KMS-11 (cell line): ENCODE measurements at regions not wholly inside any gene's neighbourhood (a gene's known extent, or its start where the extent isn't known, plus 50 kb on each side); places are given as distances from the start of the nearest gene placed in this dataset.

Experiments
- H2AFZ ChIP-seq: fragments of 200-600 bp; sonication (generic); 2 replicates; pipeline ENCODE4 v1.6.1; 2016; ENCODE audit warnings: antibody characterized with exemption, mixed run types, low read depth
- H3K27ac ChIP-seq: fragments of 200-600 bp; sonication (generic); 2 replicates; pipeline ENCODE4 v1.6.1; 2016; ENCODE audit warnings: mild to moderate bottlenecking, mixed run types
- H3K27me3 ChIP-seq: fragments of 200-600 bp; sonication (generic); 2 replicates; pipeline ENCODE4 v1.6.1; 2017; ENCODE audit warnings: mild to moderate bottlenecking, low read depth, mixed run types, moderate library complexity; ENCODE audit not compliant: insufficient read depth
- H3K36me3 ChIP-seq: fragments of 200-600 bp; sonication (generic); 2 replicates; pipeline ENCODE4 v1.6.1; 2017; ENCODE audit warnings: mild to moderate bottlenecking, mixed run types; ENCODE audit not compliant: insufficient read depth
- H3K4me1 ChIP-seq: fragments of 200-600 bp; sonication (generic); 2 replicates; pipeline ENCODE4 v1.6.1; 2016; ENCODE audit warnings: mild to moderate bottlenecking, low read depth, mixed run types; ENCODE audit not compliant: poor library complexity, severe bottlenecking
- H3K4me2 ChIP-seq: fragments of 200-600 bp; sonication (generic); 2 replicates; pipeline ENCODE4 v1.7.0; 2016; ENCODE audit warnings: mild to moderate bottlenecking, mixed run types
- H3K4me3 ChIP-seq: fragments of 200-600 bp; sonication (generic); IDR thresholded peaks from 2 replicates; pipeline ENCODE4 v1.6.1; 2017; ENCODE audit warnings: low read depth, low read length, mixed read lengths; ENCODE audit not compliant: insufficient read depth
- H3K79me2 ChIP-seq: fragments of 200-600 bp; sonication (generic); 2 replicates; pipeline ENCODE4 v1.6.1; 2016; ENCODE audit warnings: low read depth, mixed run types; ENCODE audit not compliant: insufficient read depth
- H3K9ac ChIP-seq: fragments of 200-600 bp; sonication (generic); 2 replicates; pipeline ENCODE4 v1.6.1; 2016; ENCODE audit warnings: mild to moderate bottlenecking, mixed run types
- H4K20me1 ChIP-seq: fragments of 200-600 bp; sonication (generic); 2 replicates; pipeline ENCODE4 v1.6.1; 2016; ENCODE audit warnings: mild to moderate bottlenecking, mixed run types; ENCODE audit not compliant: insufficient read depth
- CTCF ChIP-seq: fragments of 200-600 bp; sonication (generic); conservative IDR thresholded peaks from 2 replicates; pipeline ENCODE4 v1.6.1; 2017; ENCODE audit warnings: low read depth, mild to moderate bottlenecking, antibody characterized with exemption, low read length, moderate library complexity, mixed read lengths

DNA sequence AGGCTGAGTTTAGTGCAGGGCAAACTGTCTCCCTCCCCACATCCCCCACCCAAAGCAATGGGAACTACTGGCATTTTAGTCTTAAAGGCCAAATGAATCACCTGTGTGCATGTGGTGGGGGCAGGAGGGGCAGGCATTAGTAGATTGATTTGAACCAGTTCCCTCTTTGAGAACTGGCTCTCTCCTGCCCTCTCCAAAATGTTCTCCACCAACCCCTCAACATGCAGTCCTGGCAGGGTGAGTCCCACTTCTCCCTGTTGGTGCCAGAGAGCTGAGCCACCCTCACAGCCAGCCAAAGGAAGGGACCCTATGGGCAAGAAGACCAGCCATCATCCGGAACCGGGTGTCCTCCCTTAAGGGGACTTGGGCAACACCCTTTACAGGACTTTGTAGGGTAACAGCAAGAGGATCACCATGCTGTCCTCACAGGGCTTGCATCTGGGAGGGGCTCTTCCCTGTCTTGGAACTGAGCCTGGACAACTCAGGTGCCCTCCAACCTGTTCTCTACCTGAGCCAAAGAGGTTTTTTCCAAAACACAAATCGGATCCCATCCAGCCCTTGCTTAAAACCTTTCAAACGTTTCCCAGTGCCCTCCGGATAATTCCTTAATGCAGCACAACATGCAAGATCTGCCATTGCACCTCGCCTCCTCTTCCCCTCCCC lies 80.6 kb downstream of the MRPL14 start:
- no peak for TF ChIP-seq CTCF
- H2AFZ ChIP-seq: no peak overlapping the region

DNA sequence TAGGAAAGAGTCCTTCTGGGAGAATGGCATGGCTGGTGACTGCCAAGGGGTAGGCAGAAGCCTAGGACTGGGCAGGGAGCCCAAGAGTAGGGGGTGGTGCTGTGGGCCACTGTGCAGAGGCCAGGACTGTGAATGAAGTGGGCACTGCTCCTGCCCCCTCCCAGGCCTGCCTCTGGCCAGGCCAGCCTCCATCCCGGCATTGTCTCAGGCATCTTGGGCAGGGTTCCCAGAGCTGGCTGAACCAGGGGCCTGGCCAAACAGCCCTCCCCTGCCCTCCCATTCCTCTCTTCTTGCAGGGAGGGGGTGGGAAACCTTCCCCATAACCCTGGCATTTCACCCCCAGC lies 81.6 kb downstream of the MRPL14 start:
- Histone ChIP-seq H3K27ac (no peak overlapping the region), H3K36me3 (no peaks in the 10 kb centered on the region), H3K4me1 (peaks cover 47% of the 10 kb centered on the region), H3K4me3 (no peak overlapping the region), H3K27me3 (no peaks in the 10 kb centered on the region), H2AFZ (no peak overlapping the region), H3K4me2 (no peak overlapping the region), H3K9ac (no peak overlapping the region), H4K20me1 (no peaks in the 10 kb centered on the region), H3K79me2 (no peaks in the 10 kb centered on the region)
- no peak for TF ChIP-seq CTCF

More for the DNA sequence above, 80.6 kb downstream of the MRPL14 start:
- Histone ChIP-seq H3K4me3 (no peak overlapping the region), H4K20me1 (no peaks in the 10 kb centered on the region), H3K36me3 (no peaks in the 10 kb centered on the region), H3K4me2 (no peak overlapping the region), H3K9ac (no peak overlapping the region), H3K27ac (no peak overlapping the region), H3K4me1 (peaks cover 56% of the 10 kb centered on the region), H3K79me2 (no peaks in the 10 kb centered on the region), H3K27me3 (no peaks in the 10 kb centered on the region)

DNA sequence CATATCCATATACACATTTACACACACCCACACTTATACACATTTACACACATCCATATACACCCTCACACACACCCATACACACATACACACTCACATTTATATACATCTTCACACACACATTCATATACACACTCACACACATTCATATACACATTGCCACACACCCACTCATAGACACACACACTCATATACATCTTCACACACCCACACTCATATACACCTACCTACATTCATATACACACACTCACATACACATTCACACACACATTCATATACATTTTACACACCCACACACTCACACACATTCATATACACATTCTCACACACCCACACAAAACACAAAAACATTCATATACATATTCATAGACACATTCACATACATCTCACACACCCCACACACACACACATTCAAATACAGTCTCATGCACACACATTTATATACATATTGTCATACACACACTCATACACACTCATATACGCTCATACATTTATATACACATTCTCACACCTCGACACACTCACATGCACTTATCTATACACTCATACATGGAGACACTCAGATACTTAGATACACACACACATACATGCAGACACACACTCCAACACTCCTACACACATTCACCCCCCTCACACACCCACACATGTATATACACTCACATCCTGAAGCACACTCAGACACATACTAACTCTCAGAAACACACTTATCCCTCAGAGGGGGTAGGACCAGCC lies 82.1 kb downstream of the MRPL14 start:
- no peak overlapping the region for H3K4me2 ChIP-seq
- no peak overlapping the region for H3K9ac ChIP-seq
- H3K36me3 ChIP-seq: no peaks in the 10 kb centered on the region
- H2AFZ ChIP-seq: no peak overlapping the region
- no peak overlapping the region for H3K4me3 ChIP-seq
- no peak for TF ChIP-seq CTCF
- H3K27me3 ChIP-seq: no peaks in the 10 kb centered on the region
- H3K27ac ChIP-seq: no peak overlapping the region
- peaks cover 42% of the 10 kb centered on the region for H3K4me1 ChIP-seq
- H4K20me1 ChIP-seq: no peaks in the 10 kb centered on the region
- no peaks in the 10 kb centered on the region for H3K79me2 ChIP-seq

DNA sequence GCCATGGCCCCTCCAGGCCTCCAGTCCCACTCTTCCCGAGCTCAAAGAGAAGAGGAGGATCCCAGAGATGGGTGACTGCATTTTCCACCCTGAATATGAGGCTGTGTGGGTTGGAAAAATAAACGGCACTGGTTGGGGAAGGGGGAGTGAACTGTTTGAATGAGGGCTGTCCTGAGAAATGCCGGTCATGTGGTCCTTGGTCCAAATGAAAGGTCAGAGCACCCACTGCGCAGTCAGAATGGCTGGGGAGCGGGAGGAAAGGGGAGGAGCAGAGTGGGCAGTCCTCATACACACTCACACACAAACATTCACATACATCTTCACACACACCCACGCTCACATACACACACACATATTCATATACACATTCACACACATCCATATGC lies 83.1 kb downstream of the MRPL14 start:
- H3K9ac ChIP-seq: no peak overlapping the region
- H2AFZ ChIP-seq: no peak overlapping the region
- no peak overlapping the region for H3K27ac ChIP-seq
- H3K27me3 ChIP-seq: no peaks in the 10 kb centered on the region
- H3K4me1 ChIP-seq: peaks cover 32% of the 10 kb centered on the region
- no peaks in the 10 kb centered on the region for H3K36me3 ChIP-seq
- H4K20me1 ChIP-seq: no peaks in the 10 kb centered on the region
- no peak overlapping the region for H3K4me2 ChIP-seq
- TF ChIP-seq CTCF: no peak
- no peaks in the 10 kb centered on the region for H3K79me2 ChIP-seq
- no peak overlapping the region for H3K4me3 ChIP-seq
